ENCODE measurements at regions not wholly inside any gene's neighbourhood (a gene's known extent, or its start where the extent isn't known, plus 50 kb on each side); places are given as distances from the start of the nearest gene placed in this dataset.

DNA sequence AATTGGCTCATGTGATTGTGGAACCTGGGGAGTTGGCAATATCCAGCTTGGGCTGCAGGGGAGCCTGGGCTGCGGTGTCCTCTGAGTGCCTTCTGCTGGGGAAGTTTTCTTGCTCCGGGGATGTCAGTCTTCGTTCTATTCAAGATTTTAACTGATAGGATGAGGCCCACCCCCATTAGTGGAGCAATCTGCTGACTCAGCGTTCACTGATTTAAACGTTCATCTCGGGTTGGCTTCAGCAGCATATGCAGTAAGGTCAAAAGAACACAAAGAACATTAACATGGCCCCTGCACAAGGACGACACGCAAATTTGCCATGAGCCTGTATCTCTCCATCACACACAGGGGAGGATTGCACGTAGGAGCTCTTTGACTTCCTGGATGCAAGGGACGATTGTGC, 360.6 kb upstream of the ADARB2 start:
- H2BK12ac ChIP-seq (ENCODE audit: insufficient read length, low read depth, low read length): no peak overlapping the region
- H3K4me1 ChIP-seq (ENCODE audit: insufficient read depth, low read length): no peaks in the 10 kb centered on the region
- no peak overlapping the region for H3K18ac ChIP-seq (ENCODE audit: insufficient read length, low read depth, low read length)
- no peak overlapping the region for H2AK5ac ChIP-seq (ENCODE audit: insufficient read length, low read length)
- no peaks in the 10 kb centered on the region for H3K27me3 Mint-ChIP-seq (ENCODE audit: low read depth)
- H3K23ac ChIP-seq (ENCODE audit: insufficient read length, low read depth, low read length): no peak overlapping the region
- H4K20me1 ChIP-seq (ENCODE audit: control insufficient read depth, insufficient read depth, insufficient read length): no peaks in the 10 kb centered on the region
- H3K9me3 Mint-ChIP-seq: peaks cover 3 to 4% of the 10 kb centered on the region in 2 experiments; a peak in 3 of 5 replicates
- H2BK15ac ChIP-seq (ENCODE audit: low read depth, low read length): no peak overlapping the region
- peaks cover 0 to 3% (median 0%) of the 10 kb centered on the region in 3 experiments; a peak in 1 of 7 replicates for H3K36me3 Mint-ChIP-seq (ENCODE audit: insufficient read depth in 1 of 3, low read depth in 3 of 3)
- H4K5ac ChIP-seq (ENCODE audit: insufficient read length, low read depth, low read length): no peak overlapping the region
- H3T11ph ChIP-seq (ENCODE audit: low read length): no peak overlapping the region
- no peak overlapping the region for H2BK5ac ChIP-seq (ENCODE audit: insufficient read length, low read length)
- WGBS (ENCODE audit: extremely low coverage, insufficient read length, low lambda C conversion rate): no CpG with 5 or more reads among the region's 10 CpGs
- no peak overlapping the region for H3K4me2 ChIP-seq (ENCODE audit: insufficient read depth, insufficient read length, low read length)
- no peaks in the 10 kb centered on the region for H3K23me2 ChIP-seq (ENCODE audit: insufficient read length, low read depth, low read length, poor library complexity, severe bottlenecking)
- no peaks in the 10 kb centered on the region for H3K27me3 ChIP-seq (ENCODE audit: insufficient read depth, low read length)
- H2BK120ac ChIP-seq (ENCODE audit: low read depth, low read length, poor library complexity, severe bottlenecking): no peak overlapping the region
- no peak overlapping the region for H3K9ac ChIP-seq (ENCODE audit: extremely low read depth, insufficient read length, low read length)
- no peak overlapping the region for H3K56ac ChIP-seq (ENCODE audit: insufficient read length, low read depth, low read length)
- H2BK20ac ChIP-seq (ENCODE audit: low read depth, low read length, poor library complexity, severe bottlenecking): no peak overlapping the region
- H3K79me2 ChIP-seq (ENCODE audit: insufficient read depth, low read length): no peaks in the 10 kb centered on the region
- H3K27ac Mint-ChIP-seq: no peak overlapping the region
- H3K9me3 ChIP-seq (ENCODE audit: control insufficient read depth, low read depth, low read length): no peaks in the 10 kb centered on the region
- H3K14ac ChIP-seq (ENCODE audit: insufficient read depth, low read length): no peak overlapping the region
- TF ChIP-seq, protein P1, sequence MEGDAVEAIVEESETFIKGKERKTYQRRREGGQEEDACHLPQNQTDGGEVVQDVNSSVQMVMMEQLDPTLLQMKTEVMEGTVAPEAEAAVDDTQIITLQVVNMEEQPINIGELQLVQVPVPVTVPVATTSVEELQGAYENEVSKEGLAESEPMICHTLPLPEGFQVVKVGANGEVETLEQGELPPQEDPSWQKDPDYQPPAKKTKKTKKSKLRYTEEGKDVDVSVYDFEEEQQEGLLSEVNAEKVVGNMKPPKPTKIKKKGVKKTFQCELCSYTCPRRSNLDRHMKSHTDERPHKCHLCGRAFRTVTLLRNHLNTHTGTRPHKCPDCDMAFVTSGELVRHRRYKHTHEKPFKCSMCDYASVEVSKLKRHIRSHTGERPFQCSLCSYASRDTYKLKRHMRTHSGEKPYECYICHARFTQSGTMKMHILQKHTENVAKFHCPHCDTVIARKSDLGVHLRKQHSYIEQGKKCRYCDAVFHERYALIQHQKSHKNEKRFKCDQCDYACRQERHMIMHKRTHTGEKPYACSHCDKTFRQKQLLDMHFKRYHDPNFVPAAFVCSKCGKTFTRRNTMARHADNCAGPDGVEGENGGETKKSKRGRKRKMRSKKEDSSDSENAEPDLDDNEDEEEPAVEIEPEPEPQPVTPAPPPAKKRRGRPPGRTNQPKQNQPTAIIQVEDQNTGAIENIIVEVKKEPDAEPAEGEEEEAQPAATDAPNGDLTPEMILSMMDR (conservative IDR thresholded peaks at IDR 0.05): no peak
- no peak overlapping the region for H2AFZ ChIP-seq (ENCODE audit: low read length)
- H3K4ac ChIP-seq (ENCODE audit: low read depth, low read length): no peak overlapping the region
- H3K79me1 ChIP-seq (ENCODE audit: insufficient read depth, low read depth, low read length, poor library complexity, severe bottlenecking): no peaks in the 10 kb centered on the region
- no peak overlapping the region for H4K8ac ChIP-seq (replicated peaks; ENCODE audit: insufficient read length, low read depth, low read length)
- no peak overlapping the region for H3K4me3 Mint-ChIP-seq
- no peak for DNase-seq
- no peak overlapping the region for H3K27ac ChIP-seq (ENCODE audit: insufficient read length, low read depth, low read length)
- H4K91ac ChIP-seq (ENCODE audit: insufficient read length, low read depth, low read length): no peak overlapping the region
- H3K4me1 Mint-ChIP-seq: no peaks in the 10 kb centered on the region
